B cell (primary cell): ENCODE measurements at regions not wholly inside any gene's neighbourhood (a gene's known extent, or its start where the extent isn't known, plus 50 kb on each side); places are given as distances from the start of the nearest gene placed in this dataset.

Source experiments
- ATAC-seq: fragments of 200-7000 bp; cut with Tn5 transposase; one replicate; pipeline ENCODE4 v1.10.0; 2021; ENCODE audit warnings: low read depth, mild to moderate bottlenecking, moderate number of reproducible peaks, moderate library complexity
- CTCF ChIA-PET: fragments of 350-600 bp; sonication (Branson Sonifier 250); formaldehyde crosslinking; loops from one replicate; lab custom pipeline; 2021; ENCODE audit warnings: antibody characterized with exemption, inconsistent platforms; lab: Charles Lee
- POLR2A ChIA-PET: fragments of 350-600 bp; sonication (Branson Sonifier 250); formaldehyde crosslinking; loops from one replicate; lab custom pipeline; 2021; ENCODE audit warnings: antibody characterized with exemption; lab: Charles Lee
- DNase-seq: peaks from one replicate; pipeline ENCODE4 v3.0.0; 2013
- H2AFZ ChIP-seq: 2 replicates; pipeline ENCODE4 v1.6.1; 2012; ENCODE audit warnings: mild to moderate bottlenecking, low read depth, low read length; ENCODE audit not compliant: insufficient read depth, poor library complexity, severe bottlenecking
- H3K27ac ChIP-seq, 2 donors: 1 replicate in 1 of 2; 2 replicates in 1 of 2; pipeline ENCODE4 v1.5.1; 2012 to 2013; ENCODE audit warnings: low read length in 2 of 2, mild to moderate bottlenecking in 2 of 2, moderate library complexity in 1 of 2
- H3K27me3 ChIP-seq, 4 experiments: fragments of 200-600 bp in 1 of 4; sonication (generic) in 1 of 4; replicated peaks in 1 of 4; 1 replicate in 2 of 4; 2 replicates in 2 of 4; pipeline versions ENCODE4 v1.6.1 to v1.7.0; 2013 to 2016; ENCODE audit warnings: low read length in 3 of 4, mild to moderate bottlenecking in 2 of 4, mixed read lengths in 1 of 4, moderate library complexity in 1 of 4; ENCODE audit not compliant: insufficient read depth in 4 of 4, control insufficient read depth in 3 of 4; ENCODE audit errors: control extremely low read depth in 1 of 4
- H3K36me3 ChIP-seq, 2 experiments: replicated peaks in 1 of 2; 1 replicate in 1 of 2; 2 replicates in 1 of 2; pipeline versions ENCODE4 v1.6.1 to v1.7.1; 2013; ENCODE audit warnings: low read length in 1 of 2; ENCODE audit not compliant: insufficient read depth in 2 of 2, control insufficient read depth in 1 of 2; ENCODE audit errors: control extremely low read depth in 1 of 2, extremely low read depth in 1 of 2
- H3K4me1 ChIP-seq, 2 donors: fragments of 200-600 bp in 1 of 2; sonication (generic) in 1 of 2; 1 replicate in 1 of 2; 2 replicates in 1 of 2; pipeline versions ENCODE4 v1.5.1 to v1.6.1; 2013 to 2017; ENCODE audit warnings: low read length in 2 of 2; ENCODE audit not compliant: control insufficient read depth in 2 of 2, insufficient read depth in 2 of 2
- H3K4me2 ChIP-seq: replicated peaks from 2 replicates; pipeline ENCODE3; 2012; ENCODE audit warnings: mild to moderate bottlenecking, low read depth, low read length; ENCODE audit not compliant: poor library complexity, severe bottlenecking
- H3K4me3 ChIP-seq, 5 experiments: fragments of 200-600 bp in 1 of 5; sonication (generic) in 1 of 5; 1 replicate in 3 of 5; 2 replicates in 2 of 5; pipeline versions ENCODE4 v1.5.1 to v1.7.0; 2011 to 2016; ENCODE audit warnings: low read length in 4 of 5, mild to moderate bottlenecking in 4 of 5, low read depth in 2 of 5, control low read depth in 1 of 5, moderate library complexity in 1 of 5; ENCODE audit not compliant: insufficient read depth in 1 of 5; ENCODE audit errors: control extremely low read depth in 1 of 5, extremely low read depth in 1 of 5
- H3K79me2 ChIP-seq: fragments of 200-600 bp; sonication (generic); one replicate; pipeline ENCODE4 v1.6.0; 2016; ENCODE audit warnings: low read length; ENCODE audit not compliant: control insufficient read depth, insufficient read depth
- H3K9ac ChIP-seq: fragments of 200-600 bp; sonication (generic); 2 replicates; pipeline ENCODE4 v1.6.1; 2017; ENCODE audit warnings: mild to moderate bottlenecking, low read length, moderate library complexity
- H3K9me3 ChIP-seq, 3 donors: one replicate each; pipeline versions ENCODE4 v1.6.1 to v1.7.1; 2013; ENCODE audit warnings: low read length in 2 of 3; ENCODE audit not compliant: control insufficient read depth in 2 of 3, insufficient read depth in 1 of 3; ENCODE audit errors: control extremely low read depth in 1 of 3
- H4K20me1 ChIP-seq: 2 replicates; pipeline ENCODE4 v1.6.0; 2012; ENCODE audit warnings: mild to moderate bottlenecking, low read length; ENCODE audit not compliant: insufficient read depth, control insufficient read depth, poor library complexity, severe bottlenecking
- H3K27ac Mint-ChIP-seq: one replicate; pipeline ENCODE4 v1.8.0; 2021; ENCODE audit warnings: mixed read lengths
- H3K27me3 Mint-ChIP-seq: one replicate; pipeline ENCODE4 v1.8.0; 2021; ENCODE audit warnings: mixed read lengths
- H3K4me1 Mint-ChIP-seq: one replicate; pipeline ENCODE4 v1.8.0; 2021; ENCODE audit warnings: mixed read lengths
- H3K4me3 Mint-ChIP-seq: one replicate; pipeline ENCODE4 v1.8.0; 2021; ENCODE audit warnings: mixed read lengths
- H3K9me3 Mint-ChIP-seq: one replicate; pipeline ENCODE4 v1.8.0; 2022; ENCODE audit warnings: mixed read lengths; ENCODE audit not compliant: insufficient read depth
- CTCF ChIP-seq: fragments of 200-600 bp; IDR thresholded peaks from one replicate; pipeline ENCODE4 v1.8.0; 2022; ENCODE audit warnings: antibody characterized with exemption, mild to moderate bottlenecking
- EZH2 ChIP-seq: IDR thresholded peaks from 2 replicates; pipeline ENCODE4 v1.6.1; 2012; ENCODE audit warnings: borderline replicate concordance, low read depth, mild to moderate bottlenecking, moderate library complexity, low read length; ENCODE audit not compliant: insufficient read depth, poor library complexity, severe bottlenecking
- WGBS: methylation state at CpG from one replicate; pipeline ENCODE4 v1.1.5; 2013; ENCODE audit warnings: missing lambda C conversion rate; ENCODE audit not compliant: insufficient coverage; 5-methylcytosine and 5-hydroxymethylcytosine counted together
- intact Hi-C: fragments of 100-400 bp; cut with micrococcal nuclease; formaldehyde crosslinking; loops from one replicate; pipeline ENCODE4 v1.10.0; 2022

GRCh38 chr7:16094651-16095050 lies 326.7 kb downstream of the CRPPA start:
- Histone ChIP-seq H3K9ac (no peak overlapping the region), H3K79me2 (no peaks in the 10 kb centered on the region), H2AFZ (no peak overlapping the region), H3K27ac (no peak overlapping the region), H3K36me3 (no peaks in the 10 kb centered on the region), H3K27me3 (no peaks in the 10 kb centered on the region), H3K9me3 (no peaks in the 10 kb centered on the region), H3K4me2 (no peak overlapping the region), H3K4me3 (no peak overlapping the region), H3K4me1 (no peaks in the 10 kb centered on the region), H4K20me1 (no peaks in the 10 kb centered on the region)
- Mint-ChIP-seq H3K27ac (no peak overlapping the region), H3K4me3 (no peak overlapping the region), H3K27me3 (no peaks in the 10 kb centered on the region), H3K9me3 (no peaks in the 10 kb centered on the region), H3K4me1 (no peaks in the 10 kb centered on the region)
- TF ChIP-seq CTCF (no peak), EZH2 (no peak)
- POLR2A ChIA-PET: no interaction called here
- no CpG with 5 or more reads among the region's 2 CpGs for WGBS
- ATAC-seq (no peak), DNase-seq (no peak)
- CTCF ChIA-PET: no interaction called here
- intact Hi-C loops: no loop called here

- Histone ChIP-seq H3K27ac (no peak overlapping the region), H2AFZ (no peak overlapping the region), H3K36me3 (no peaks in the 10 kb centered on the region), H3K4me2 (no peak overlapping the region), H3K4me1 (no peaks in the 10 kb centered on the region), H3K79me2 (no peaks in the 10 kb centered on the region), H4K20me1 (no peaks in the 10 kb centered on the region), H3K4me3 (no peak overlapping the region), H3K27me3 (no peaks in the 10 kb centered on the region), H3K9ac (no peak overlapping the region), H3K9me3 (no peaks in the 10 kb centered on the region)
- Mint-ChIP-seq H3K4me3 (no peak overlapping the region), H3K27ac (no peak overlapping the region), H3K4me1 (no peaks in the 10 kb centered on the region), H3K9me3 (no peaks in the 10 kb centered on the region), H3K27me3 (no peaks in the 10 kb centered on the region)
- no peak for DNase-seq
- ChIA-PET POLR2A (no interaction called here), CTCF (no interaction called here)
- no peak for TF ChIP-seq EZH2
- TF ChIP-seq CTCF: no peak
- intact Hi-C loops: no loop called here
- 63% methylated on average over 1 of the region's 2 CpGs for WGBS
- ATAC-seq: no peak
These were observed 328.6 kb downstream of the CRPPA start for GRCh38 chr7:16092711-16093110.
